A549 (cell line): ENCODE measurements at regions not wholly inside any gene's neighbourhood (a gene's known extent, or its start where the extent isn't known, plus 50 kb on each side); places are given as distances from the start of the nearest gene placed in this dataset.

Experiments used
- ATAC-seq, 2 experiments: fragments of 200-7000 bp in 1 of 2; fragments of >200 bp in 1 of 2; cut with Nextera tagmentation in 1 of 2; cut with Tn5 transposase in 1 of 2; 3 replicates each; pipeline versions ENCODE4 v1.8.0 to v1.9.1; 2018 to 2020; ENCODE audit warnings: mild to moderate bottlenecking in 1 of 2, moderate library complexity in 1 of 2
- CTCF ChIA-PET: fragments of 300-600 bp; sonication (Branson Sonifier 250); formaldehyde crosslinking; extraction: SDS; loops from one replicate; lab custom pipeline; 2021; ENCODE audit warnings: antibody characterized with exemption, inconsistent platforms; lab: Yijun Ruan, JAX
- POLR2A ChIA-PET: fragments of 350-600 bp; formaldehyde crosslinking; extraction: SDS; loops from one replicate; lab custom pipeline; 2021; ENCODE audit warnings: antibody characterized with exemption, inconsistent platforms; lab: Yijun Ruan, JAX
- DNase-seq, 2 experiments: peaks; one replicate each; pipeline versions ENCODE4 v3.0.0 to v3.0.0-alpha.2; 2011 to 2016; ENCODE audit warnings: low read depth in 1 of 2, low spot score in 1 of 2
- FAIRE-seq: peaks from 2 replicates; lab custom pipeline; 2011; peaks lifted over from hg19 to GRCh38; lab: Jason Lieb, UNC
- H3K27ac ChIP-seq, 2 experiments: fragments of >200 bp; sonication (Bioruptor Twin); formaldehyde crosslinking; 3 replicates each; pipeline ENCODE4 v1.5.1; 2016 to 2017
- H3K4me1 ChIP-seq: fragments of >200 bp; sonication (Bioruptor Twin); formaldehyde crosslinking; 3 replicates; pipeline ENCODE4 v1.6.1; 2016
- H3K4me2 ChIP-seq: fragments of >200 bp; sonication (Bioruptor Twin); formaldehyde crosslinking; 3 replicates; pipeline ENCODE4 v1.6.1; 2016
- H3K4me3 ChIP-seq: fragments of >200 bp; sonication (Bioruptor Twin); formaldehyde crosslinking; 3 replicates; pipeline ENCODE4 v1.5.1; 2016
- H3K9me3 ChIP-seq: fragments of >200 bp; sonication (Bioruptor Twin); formaldehyde crosslinking; 3 replicates; pipeline ENCODE4 v1.6.1; 2016
- CBX8 ChIP-seq: fragments of 200-600 bp; sonication (generic); IDR thresholded peaks from 2 replicates; pipeline ENCODE4 v1.6.1; 2016
- CEBPB ChIP-seq, 2 experiments: fragments of >200 bp in 1 of 2; sonication (Bioruptor Twin) in 1 of 2; formaldehyde crosslinking in 1 of 2; IDR thresholded peaks; 2 replicates each; pipeline ENCODE4 v1.6.1; 2012 to 2016
- CHD2 ChIP-seq: fragments of 150-350 bp; IDR thresholded peaks from 2 replicates; pipeline ENCODE4 v1.6.1; 2014; ENCODE audit warnings: low read length; ENCODE audit not compliant: partially characterized antibody
- CHD4 ChIP-seq: fragments of 200-600 bp; sonication (generic); IDR thresholded peaks from 2 replicates; pipeline ENCODE4 v1.6.1; 2016; ENCODE audit warnings: antibody characterized with exemption, mild to moderate bottlenecking, borderline replicate concordance
- EHF ChIP-seq: fragments of 250-450 bp; sonication (Bioruptor Pico); IDR thresholded peaks from 2 replicates; pipeline ENCODE4 v1.5.0; 2020; ENCODE audit warnings: mild to moderate bottlenecking
- EP300 ChIP-seq, 2 experiments: fragments of >200 bp; sonication (Bioruptor Twin); formaldehyde crosslinking; IDR thresholded peaks; 2 replicates in 1 of 2; 3 replicates in 1 of 2; pipeline ENCODE4 v1.6.1; 2016 to 2017
- FOSB ChIP-seq: fragments of 250-450 bp; sonication (Bioruptor Pico); IDR thresholded peaks from 2 replicates; pipeline ENCODE4 v1.5.0; 2020; ENCODE audit warnings: mild to moderate bottlenecking, moderate library complexity
- FOSL2 ChIP-seq, 2 experiments: fragments of 450-650 bp in 1 of 2; fragments of >200 bp in 1 of 2; sonication (Bioruptor Twin) in 1 of 2; formaldehyde crosslinking; IDR thresholded peaks; 2 replicates each; pipeline versions ENCODE4 v1.5.0 to v1.6.1; 2016 to 2020; ENCODE audit warnings: mild to moderate bottlenecking in 1 of 2, moderate library complexity in 1 of 2
- FOXS1 ChIP-seq: fragments of 250-450 bp; sonication (Bioruptor Pico); IDR thresholded peaks from 2 replicates; pipeline ENCODE4 v1.5.0; 2020; ENCODE audit warnings: mild to moderate bottlenecking, moderate library complexity
- HDAC2 ChIP-seq: fragments of 200-600 bp; sonication (generic); IDR thresholded peaks from 2 replicates; pipeline ENCODE4 v1.6.1; 2016
- JUN ChIP-seq, 2 experiments: fragments of >200 bp; sonication (Bioruptor Twin); formaldehyde crosslinking; IDR thresholded peaks; 2 replicates in 1 of 2; 3 replicates in 1 of 2; pipeline ENCODE4 v1.6.1; 2016 to 2017
- KDM1A ChIP-seq: fragments of 200-600 bp; sonication (generic); IDR thresholded peaks from 2 replicates; pipeline ENCODE4 v1.6.1; 2016; ENCODE audit warnings: low read depth, mild to moderate bottlenecking
- MAFK ChIP-seq: fragments of 450-650 bp; IDR thresholded peaks from 2 replicates; pipeline ENCODE4 v1.6.1; 2014; ENCODE audit not compliant: partially characterized antibody
- MYC ChIP-seq: IDR thresholded peaks from 2 replicates; pipeline ENCODE4 v1.6.1; 2012; ENCODE audit warnings: mild to moderate bottlenecking, inconsistent platforms, low read length, improper control_type of control experiment, borderline replicate concordance
- PHF8 ChIP-seq: fragments of 200-600 bp; sonication (generic); IDR thresholded peaks from 2 replicates; pipeline ENCODE4 v1.6.1; 2016; ENCODE audit warnings: low read depth, mild to moderate bottlenecking, antibody characterized with exemption, moderate library complexity, borderline replicate concordance
- POLR2AphosphoS2 ChIP-seq: conservative IDR thresholded peaks from 2 replicates; pipeline ENCODE4 v1.6.1; 2012; ENCODE audit warnings: low read length, improper control_type of control experiment, inconsistent platforms
- RFX5 ChIP-seq: fragments of 450-650 bp; IDR thresholded peaks from 2 replicates; pipeline ENCODE4 v1.7.1; 2014; ENCODE audit warnings: antibody characterized with exemption, mild to moderate bottlenecking, moderate library complexity
- RNF2 ChIP-seq: fragments of 200-600 bp; sonication (generic); IDR thresholded peaks from 2 replicates; pipeline ENCODE4 v1.6.1; 2016; ENCODE audit warnings: low read depth, mild to moderate bottlenecking, antibody characterized with exemption, moderate library complexity, borderline replicate concordance
- SREBF2 ChIP-seq: fragments of 450-650 bp; IDR thresholded peaks from 2 replicates; pipeline ENCODE4 v1.6.1; 2014; ENCODE audit warnings: mild to moderate bottlenecking, moderate library complexity
- TFCP2L1 ChIP-seq: fragments of 250-450 bp; sonication (Bioruptor Pico); IDR thresholded peaks from 2 replicates; pipeline ENCODE4 v1.5.0; 2021; ENCODE audit warnings: mild to moderate bottlenecking
- WGBS: methylation state at CpG from one replicate; pipeline ENCODE4 v1.1.6; 2017; ENCODE audit errors: missing lambda C conversion rate; 5-methylcytosine and 5-hydroxymethylcytosine counted together
- TF ChIP-seq, protein P1 (sequence below): IDR thresholded peaks from 2 replicates; pipeline ENCODE4 v1.6.1; 2012
- TF ChIP-seq, protein P2 (sequence below): fragments of 200-600 bp; sonication (generic); IDR thresholded peaks from 2 replicates; pipeline ENCODE4 v1.6.1; 2016; ENCODE audit warnings: antibody characterized with exemption, mild to moderate bottlenecking, moderate library complexity

DNA sequence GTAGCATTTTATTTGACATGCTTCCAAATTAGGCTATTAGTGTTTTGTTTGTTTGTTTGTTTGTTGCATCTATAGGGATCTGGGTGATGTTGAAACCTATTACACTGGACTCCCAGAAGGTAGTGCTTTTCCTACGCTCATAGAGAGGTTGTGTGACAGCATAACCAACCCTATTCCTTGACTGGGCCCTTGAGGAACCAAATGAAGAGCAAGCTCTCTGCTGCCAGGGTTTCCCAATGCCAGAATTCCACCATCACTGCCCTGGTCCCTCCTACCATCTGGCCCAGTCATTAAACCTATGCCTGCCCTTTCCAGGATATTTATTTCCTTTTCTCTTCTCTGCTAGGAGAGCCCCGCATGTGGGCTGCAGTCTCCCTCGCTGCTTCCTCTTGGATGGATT, 210.6 kb downstream of the IRS2 start:
- Histone ChIP-seq H3K4me3 (no peak overlapping the region), H3K9me3 (peaks cover 6% of the 10 kb centered on the region; the same call in 1 of the 3 replicates), H3K27ac (peak overlapping the region; percentile 89 to 92), H3K4me1 (peaks cover 23% of the 10 kb centered on the region), H3K4me2 (peak overlapping the region; percentile 46)
- ChIA-PET CTCF (no interaction called here), POLR2A (no interaction called here)
- ATAC-seq (peak; percentile 48 to 71), DNase-seq (peak in 1 of 2 experiments; percentile 68), FAIRE-seq (no peak)
- WGBS, result 23% methylated on average over 3 of the region's 3 CpGs
- TF ChIP-seq EHF (CRISPR knock-in tag), result 0 out of 2 replicates have a peak, but pooled peaks have one; percentile 58
- TF ChIP-seq PHF8, result no peak

DNA sequence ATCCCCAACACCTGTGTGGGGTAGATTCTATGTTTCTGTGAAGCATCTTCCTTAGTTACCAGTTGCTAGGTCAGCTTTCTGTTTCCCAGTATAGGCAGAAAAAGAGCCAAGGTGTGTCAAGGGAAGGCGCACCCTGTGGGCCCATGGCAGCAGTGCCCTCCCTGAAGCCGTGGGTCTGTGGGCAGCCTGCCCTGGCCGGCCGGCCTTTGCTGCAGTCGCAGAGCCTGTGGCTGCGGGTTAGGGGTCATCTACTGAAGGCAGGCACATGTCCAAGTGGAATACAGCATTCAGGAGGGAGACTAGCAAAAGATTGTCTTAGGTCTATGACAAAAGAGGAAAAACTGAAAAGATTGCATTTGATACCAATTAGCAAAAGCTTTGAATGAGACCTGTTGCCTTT, 214.0 kb downstream of the IRS2 start:
- TF ChIP-seq RNF2 (no peak), CEBPB (IDR thresholded peaks at IDR 0.05) (no peak), JUN (IDR thresholded peaks at IDR 0.05) (no peak), CHD2 (no peak), EP300 (IDR thresholded peaks at IDR 0.05) (no peak), CBX8 (no peak), FOXS1 (CRISPR knock-in tag) (no peak), RFX5 (no peak), POLR2AphosphoS2 (no peak), HDAC2 (no peak), CHD4 (no peak), FOSB (no peak), KDM1A (no peak), FOSL2 (IDR thresholded peaks at IDR 0.05) (no peak), FOSL2 (CRISPR knock-in tag; IDR thresholded peaks at IDR 0.05) (no peak), MAFK (no peak)
- TF ChIP-seq, protein P1, sequence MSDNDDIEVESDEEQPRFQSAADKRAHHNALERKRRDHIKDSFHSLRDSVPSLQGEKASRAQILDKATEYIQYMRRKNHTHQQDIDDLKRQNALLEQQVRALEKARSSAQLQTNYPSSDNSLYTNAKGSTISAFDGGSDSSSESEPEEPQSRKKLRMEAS, result no peak
- TF ChIP-seq, protein P2, sequence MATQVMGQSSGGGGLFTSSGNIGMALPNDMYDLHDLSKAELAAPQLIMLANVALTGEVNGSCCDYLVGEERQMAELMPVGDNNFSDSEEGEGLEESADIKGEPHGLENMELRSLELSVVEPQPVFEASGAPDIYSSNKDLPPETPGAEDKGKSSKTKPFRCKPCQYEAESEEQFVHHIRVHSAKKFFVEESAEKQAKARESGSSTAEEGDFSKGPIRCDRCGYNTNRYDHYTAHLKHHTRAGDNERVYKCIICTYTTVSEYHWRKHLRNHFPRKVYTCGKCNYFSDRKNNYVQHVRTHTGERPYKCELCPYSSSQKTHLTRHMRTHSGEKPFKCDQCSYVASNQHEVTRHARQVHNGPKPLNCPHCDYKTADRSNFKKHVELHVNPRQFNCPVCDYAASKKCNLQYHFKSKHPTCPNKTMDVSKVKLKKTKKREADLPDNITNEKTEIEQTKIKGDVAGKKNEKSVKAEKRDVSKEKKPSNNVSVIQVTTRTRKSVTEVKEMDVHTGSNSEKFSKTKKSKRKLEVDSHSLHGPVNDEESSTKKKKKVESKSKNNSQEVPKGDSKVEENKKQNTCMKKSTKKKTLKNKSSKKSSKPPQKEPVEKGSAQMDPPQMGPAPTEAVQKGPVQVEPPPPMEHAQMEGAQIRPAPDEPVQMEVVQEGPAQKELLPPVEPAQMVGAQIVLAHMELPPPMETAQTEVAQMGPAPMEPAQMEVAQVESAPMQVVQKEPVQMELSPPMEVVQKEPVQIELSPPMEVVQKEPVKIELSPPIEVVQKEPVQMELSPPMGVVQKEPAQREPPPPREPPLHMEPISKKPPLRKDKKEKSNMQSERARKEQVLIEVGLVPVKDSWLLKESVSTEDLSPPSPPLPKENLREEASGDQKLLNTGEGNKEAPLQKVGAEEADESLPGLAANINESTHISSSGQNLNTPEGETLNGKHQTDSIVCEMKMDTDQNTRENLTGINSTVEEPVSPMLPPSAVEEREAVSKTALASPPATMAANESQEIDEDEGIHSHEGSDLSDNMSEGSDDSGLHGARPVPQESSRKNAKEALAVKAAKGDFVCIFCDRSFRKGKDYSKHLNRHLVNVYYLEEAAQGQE, result no peak
- DNase-seq (no peak), FAIRE-seq (no peak), ATAC-seq (no peak)
- peaks cover 38% of the 10 kb centered on the region for H3K4me1 ChIP-seq
- no peaks in the 10 kb centered on the region for H3K9me3 ChIP-seq
- H3K4me2 ChIP-seq, result no peak overlapping the region
- no peak overlapping the region for H3K4me3 ChIP-seq
- ChIA-PET POLR2A (no interaction called here), CTCF (no interaction called here)
- H3K27ac ChIP-seq, result peak overlapping the region; percentile 69 to 92; a peak in 5 of 6 replicates
- WGBS, result 100% methylated on average over 4 of the region's 6 CpGs

DNA sequence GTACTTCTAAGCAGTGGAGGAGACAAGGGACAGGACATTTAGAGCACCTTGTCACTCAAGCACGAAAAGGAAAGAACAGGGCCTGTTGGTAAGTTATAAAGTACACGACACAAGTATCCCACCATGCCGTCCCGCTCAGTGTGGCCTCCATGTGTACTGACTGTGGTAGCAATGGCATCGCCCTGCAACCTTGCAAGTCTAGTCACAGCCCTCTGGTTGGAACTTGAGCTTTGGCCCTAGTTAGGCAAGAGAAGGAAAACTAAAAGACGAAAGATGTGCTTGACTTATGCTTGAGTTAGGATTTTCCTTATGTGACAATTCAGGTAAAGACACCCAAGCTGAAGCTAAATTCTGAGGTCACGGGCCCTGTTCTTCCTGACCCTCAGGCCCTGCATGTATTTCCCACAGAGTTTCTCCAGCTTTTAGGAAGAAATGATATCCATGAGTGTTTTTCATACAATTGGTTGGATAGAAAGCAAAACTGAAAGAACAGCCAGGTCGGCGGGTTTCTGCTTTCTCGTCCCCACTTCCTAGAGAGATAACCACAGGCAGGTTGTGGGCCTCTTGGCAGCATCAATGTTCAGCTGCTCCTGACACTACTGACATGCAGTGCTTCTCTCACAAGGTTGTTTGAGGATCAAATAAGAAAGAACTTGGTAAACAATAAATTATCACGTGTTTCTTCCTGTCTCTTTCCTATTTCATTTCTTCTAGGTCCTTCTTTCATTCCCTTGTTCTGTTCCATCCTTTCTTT, 216.2 kb downstream of the IRS2 start:
- no peaks in the 10 kb centered on the region for H3K9me3 ChIP-seq
- DNase-seq, result no peak
- TF ChIP-seq SREBF2 (no peak), JUN (IDR thresholded peaks at IDR 0.05) (no peak), MYC (no peak), FOXS1 (CRISPR knock-in tag) (no peak), TFCP2L1 (CRISPR knock-in tag) (no peak)
- ChIA-PET POLR2A (no interaction called here), CTCF (no interaction called here)
- H3K4me3 ChIP-seq, result no peak overlapping the region
- no peak for FAIRE-seq
- ATAC-seq, result no peak
- WGBS, result 85% methylated on average over 11 of the region's 11 CpGs
- H3K27ac ChIP-seq, result peak overlapping the region; percentile 39 to 55; a peak in 3 of 6 replicates
- H3K4me2 ChIP-seq, result no peak overlapping the region
- H3K4me1 ChIP-seq, result peaks cover 19% of the 10 kb centered on the region
